HUES6 (cell line): ENCODE measurements at regions not wholly inside any gene's neighbourhood (a gene's known extent, or its start where the extent isn't known, plus 50 kb on each side); places are given as distances from the start of the nearest gene placed in this dataset.

Experiments
- H3K27ac ChIP-seq: 2 replicates; pipeline ENCODE4 v1.7.0; 2013; ENCODE audit warnings: low read depth, mild to moderate bottlenecking, low read length, inconsistent platforms
- H3K27me3 ChIP-seq: 2 replicates; pipeline ENCODE4 v1.6.1; 2013; ENCODE audit warnings: low read length; ENCODE audit not compliant: control insufficient read depth, insufficient read depth
- H3K36me3 ChIP-seq: 2 replicates; pipeline ENCODE4 v1.6.1; 2013; ENCODE audit warnings: low read length; ENCODE audit not compliant: control insufficient read depth, insufficient read depth
- H3K4me1 ChIP-seq: 2 replicates; pipeline ENCODE4 v1.6.1; 2013; ENCODE audit warnings: low read length; ENCODE audit not compliant: control insufficient read depth, insufficient read depth
- H3K4me3 ChIP-seq: 2 replicates; pipeline ENCODE4 v1.5.1; 2013; ENCODE audit warnings: low read depth, low read length
- H3K9ac ChIP-seq: one replicate; pipeline ENCODE4 v1.6.1; 2013; ENCODE audit warnings: mild to moderate bottlenecking, low read length
- H3K9me3 ChIP-seq: 2 replicates; pipeline ENCODE4 v1.6.1; 2013; ENCODE audit warnings: low read depth, low read length; ENCODE audit not compliant: control insufficient read depth, insufficient read depth

DNA sequence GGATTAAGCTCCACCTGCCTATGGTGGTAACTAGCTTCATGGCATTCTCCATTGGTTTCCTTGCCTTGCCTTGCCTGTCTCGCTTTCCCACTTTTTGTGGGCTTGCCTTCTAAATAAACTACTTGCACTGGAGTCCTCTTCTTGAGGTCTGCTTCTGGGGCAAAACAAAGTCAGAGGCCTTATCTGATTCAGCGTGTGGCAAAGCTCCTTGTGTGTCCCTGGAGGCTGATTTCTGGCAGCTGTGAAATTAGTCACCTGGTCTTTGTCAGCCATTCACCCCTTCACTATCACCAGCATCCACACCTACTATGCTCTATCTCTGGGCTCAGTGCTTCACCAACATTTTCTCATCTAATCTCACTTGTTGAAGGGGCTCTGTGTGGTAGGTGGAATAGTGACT lies 176.2 kb downstream of the SEC61B start:
- Histone ChIP-seq H3K4me1 (peaks cover 5% of the 10 kb centered on the region; the same call in 1 of the 2 replicates), H3K36me3 (no peaks in the 10 kb centered on the region), H3K4me3 (no peak overlapping the region), H3K27ac (no peak overlapping the region), H3K9ac (no peak overlapping the region), H3K9me3 (no peaks in the 10 kb centered on the region), H3K27me3 (no peaks in the 10 kb centered on the region)

- no peaks in the 10 kb centered on the region for H3K27me3 ChIP-seq
- no peaks in the 10 kb centered on the region for H3K36me3 ChIP-seq
- peaks cover 5% of the 10 kb centered on the region; the same call in 1 of the 2 replicates for H3K4me1 ChIP-seq
- H3K9me3 ChIP-seq: no peaks in the 10 kb centered on the region
- H3K27ac ChIP-seq: no peak overlapping the region
- no peak overlapping the region for H3K9ac ChIP-seq
- H3K4me3 ChIP-seq: no peak overlapping the region
Observed at GRCh38 chr9:99399474-99399873, 177.4 kb downstream of the SEC61B start.

DNA sequence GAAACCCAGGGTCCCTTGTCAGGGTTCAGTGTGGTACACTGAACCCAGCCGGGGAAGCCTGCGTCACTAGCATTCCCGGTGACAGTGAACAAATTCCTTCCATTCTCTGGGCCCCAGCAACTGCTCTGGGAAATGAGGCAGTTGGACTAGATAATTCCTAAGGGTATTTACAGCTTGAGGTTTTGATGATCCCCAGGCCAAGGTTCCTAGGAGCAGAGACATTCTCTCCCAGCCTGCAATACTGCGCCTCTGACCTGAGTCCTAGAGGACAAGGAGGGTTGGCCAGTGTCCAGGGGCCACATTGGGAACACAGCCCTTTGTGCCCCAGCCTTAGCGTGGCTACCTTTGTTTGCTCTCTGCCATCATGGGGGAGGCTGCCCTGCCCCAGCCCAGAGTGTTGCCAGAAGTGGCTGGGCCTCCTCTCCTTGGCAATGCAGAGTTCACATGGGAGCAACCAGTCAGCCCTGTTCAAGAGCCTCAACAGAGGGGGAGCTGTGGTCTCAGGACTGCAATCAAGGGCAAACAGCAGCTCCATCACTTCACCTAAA lies 178.2 kb downstream of the SEC61B start:
- peaks cover 5% of the 10 kb centered on the region; the same call in 1 of the 2 replicates for H3K4me1 ChIP-seq
- no peak overlapping the region for H3K9ac ChIP-seq
- H3K4me3 ChIP-seq: no peak overlapping the region
- H3K9me3 ChIP-seq: no peaks in the 10 kb centered on the region
- no peak overlapping the region for H3K27ac ChIP-seq
- H3K27me3 ChIP-seq: no peaks in the 10 kb centered on the region
- H3K36me3 ChIP-seq: no peaks in the 10 kb centered on the region

- Histone ChIP-seq H3K9me3 (no peaks in the 10 kb centered on the region), H3K4me3 (no peak overlapping the region), H3K36me3 (no peaks in the 10 kb centered on the region), H3K9ac (no peak overlapping the region), H3K4me1 (peaks cover 5% of the 10 kb centered on the region; the same call in 1 of the 2 replicates), H3K27ac (no peak overlapping the region), H3K27me3 (no peaks in the 10 kb centered on the region)
Observed at GRCh38 chr9:99401680-99402504, 179.8 kb downstream of the SEC61B start.

- H3K4me1 ChIP-seq: peaks cover 5% of the 10 kb centered on the region; the same call in 1 of the 2 replicates
- H3K36me3 ChIP-seq: no peaks in the 10 kb centered on the region
- no peaks in the 10 kb centered on the region for H3K27me3 ChIP-seq
- no peak overlapping the region for H3K27ac ChIP-seq
- H3K9me3 ChIP-seq: no peaks in the 10 kb centered on the region
- no peak overlapping the region for H3K4me3 ChIP-seq
- no peak overlapping the region for H3K9ac ChIP-seq
Observed at GRCh38 chr9:99403371-99403770, 181.3 kb downstream of the SEC61B start.

DNA sequence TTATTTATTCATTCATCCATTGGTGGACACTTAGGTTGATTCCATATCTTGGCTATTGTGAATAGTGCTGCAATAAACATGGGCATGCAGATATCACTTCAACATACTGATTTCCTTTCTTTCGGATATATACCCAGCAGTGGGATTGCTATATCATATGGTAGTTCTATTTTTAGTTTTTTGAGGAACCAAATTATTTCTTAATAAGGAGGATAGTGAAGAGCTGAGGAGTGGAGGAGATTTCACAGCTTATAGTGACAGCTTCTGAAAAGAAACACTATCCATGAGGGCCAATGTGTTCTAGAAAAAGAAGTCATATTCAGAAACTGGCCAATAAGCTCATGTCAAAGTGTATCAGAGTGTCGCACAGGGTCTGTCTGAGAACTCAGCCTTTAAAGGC lies 183.3 kb downstream of the SEC61B start:
- Histone ChIP-seq H3K36me3 (no peaks in the 10 kb centered on the region), H3K9ac (no peak overlapping the region), H3K27ac (no peak overlapping the region), H3K27me3 (no peaks in the 10 kb centered on the region), H3K4me1 (peaks cover 2% of the 10 kb centered on the region; the same call in 1 of the 2 replicates), H3K4me3 (no peak overlapping the region), H3K9me3 (no peaks in the 10 kb centered on the region)

DNA sequence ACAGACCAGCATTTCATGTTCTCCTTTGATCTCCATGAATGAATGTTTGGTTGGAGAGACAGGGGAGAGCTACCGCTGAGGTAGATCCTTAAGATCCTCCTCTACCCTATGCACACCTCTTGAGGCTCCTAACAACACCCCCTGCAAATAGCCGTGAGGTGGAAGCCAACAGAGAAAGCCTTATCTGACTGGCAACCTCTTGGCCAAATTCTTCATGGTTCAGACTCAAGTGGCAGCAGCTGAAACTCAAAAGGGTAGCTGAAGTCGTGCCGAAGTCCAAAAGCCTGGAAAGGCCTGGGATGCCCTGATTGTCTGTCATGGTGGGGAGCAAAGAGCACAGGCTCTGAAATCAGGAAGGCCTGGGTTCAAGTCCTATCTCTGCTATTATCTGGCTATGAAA lies 184.9 kb downstream of the SEC61B start:
- Histone ChIP-seq H3K9ac (no peak overlapping the region), H3K36me3 (no peaks in the 10 kb centered on the region), H3K4me1 (peaks cover 11% of the 10 kb centered on the region), H3K4me3 (no peak overlapping the region), H3K27me3 (no peaks in the 10 kb centered on the region), H3K9me3 (no peaks in the 10 kb centered on the region), H3K27ac (no peak overlapping the region)

DNA sequence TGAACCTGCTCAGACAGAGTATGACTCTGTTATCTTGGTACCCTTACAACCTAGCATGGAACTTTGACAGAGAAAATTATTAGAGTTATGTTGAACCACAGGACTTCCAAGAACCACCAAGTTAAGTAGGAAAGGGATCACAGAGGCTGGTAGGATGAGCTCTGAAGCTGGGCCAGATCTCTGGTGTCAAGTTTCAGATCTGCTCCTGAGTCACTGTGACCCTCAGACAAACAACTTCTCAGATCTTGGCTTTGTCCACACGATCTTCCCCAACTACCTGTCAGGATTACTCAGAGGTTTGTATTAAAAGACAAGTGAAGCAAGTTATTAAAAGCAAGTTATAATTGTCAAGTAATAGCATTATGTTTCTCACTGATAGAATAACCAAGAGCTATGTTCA lies 189.0 kb downstream of the SEC61B start:
- Histone ChIP-seq H3K27me3 (no peaks in the 10 kb centered on the region), H3K4me3 (no peak overlapping the region), H3K27ac (no peak overlapping the region), H3K36me3 (no peaks in the 10 kb centered on the region), H3K4me1 (peaks cover 11% of the 10 kb centered on the region), H3K9me3 (no peaks in the 10 kb centered on the region), H3K9ac (no peak overlapping the region)

DNA sequence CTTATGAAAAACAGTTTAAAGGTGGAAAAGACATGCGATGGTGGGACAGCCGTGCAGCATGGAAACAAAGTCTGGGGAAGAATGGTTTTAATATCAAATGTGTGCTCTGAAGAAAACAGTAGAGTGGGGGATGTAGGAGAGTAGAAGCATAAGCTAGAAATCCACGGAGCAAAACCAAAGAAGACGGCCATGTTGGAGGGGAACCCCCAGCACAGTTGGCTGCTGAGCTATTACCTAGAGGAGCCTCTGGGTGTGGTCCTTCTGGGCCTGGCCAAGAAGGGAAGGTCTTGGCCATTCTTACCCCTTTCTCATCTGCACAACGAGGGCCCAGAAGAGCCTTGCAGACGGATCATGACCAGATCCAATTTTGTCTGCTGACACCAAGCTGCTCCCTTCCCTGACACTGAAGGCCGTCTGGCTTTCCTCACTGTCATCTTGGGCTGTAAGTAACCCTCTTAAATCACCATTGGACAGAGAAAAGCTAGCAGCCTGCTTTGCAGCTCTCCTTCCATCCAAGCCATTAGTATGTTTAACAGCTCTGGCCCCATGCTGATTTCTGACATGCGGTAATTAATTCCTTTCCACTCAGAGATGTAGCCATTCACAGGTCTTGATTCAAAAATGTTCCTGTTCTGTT lies 189.5 kb downstream of the SEC61B start:
- Histone ChIP-seq H3K27ac (no peak overlapping the region), H3K9ac (no peak overlapping the region), H3K27me3 (no peaks in the 10 kb centered on the region), H3K36me3 (no peaks in the 10 kb centered on the region), H3K9me3 (no peaks in the 10 kb centered on the region), H3K4me3 (no peak overlapping the region), H3K4me1 (peaks cover 11% of the 10 kb centered on the region)

GRCh38 chr9:99412606-99413005 lies 190.5 kb downstream of the SEC61B start:
- Histone ChIP-seq H3K9ac (no peak overlapping the region), H3K27ac (no peak overlapping the region), H3K27me3 (no peaks in the 10 kb centered on the region), H3K9me3 (no peaks in the 10 kb centered on the region), H3K36me3 (no peaks in the 10 kb centered on the region), H3K4me3 (no peak overlapping the region), H3K4me1 (peaks cover 11% of the 10 kb centered on the region)

DNA sequence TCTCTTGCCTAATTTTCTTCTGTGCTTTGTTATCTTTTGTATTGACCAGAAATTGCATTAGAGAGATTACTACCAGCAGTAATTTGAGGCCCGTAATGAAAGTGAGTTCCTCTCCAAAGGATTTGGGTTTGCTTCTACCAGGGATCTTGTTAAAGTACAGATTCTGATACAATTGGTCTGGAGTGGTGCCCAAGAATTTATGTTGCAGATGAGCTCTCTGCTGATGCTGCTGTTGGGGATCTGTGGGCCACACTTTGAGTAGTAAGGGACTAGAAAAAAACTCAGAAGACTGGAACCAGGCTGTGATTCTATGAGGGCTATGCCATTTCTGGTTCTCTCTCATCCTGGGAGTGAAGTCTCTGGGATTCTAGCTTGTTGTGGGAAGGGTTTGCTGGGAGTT lies 192.2 kb downstream of the SEC61B start:
- Histone ChIP-seq H3K4me3 (no peak overlapping the region), H3K27ac (no peak overlapping the region), H3K27me3 (no peaks in the 10 kb centered on the region), H3K9ac (no peak overlapping the region), H3K4me1 (peaks cover 11% of the 10 kb centered on the region), H3K9me3 (no peaks in the 10 kb centered on the region), H3K36me3 (no peaks in the 10 kb centered on the region)
